Liver (tissue), 3 donors: ENCODE measurements at regions not wholly inside any gene's neighbourhood (a gene's known extent, or its start where the extent isn't known, plus 50 kb on each side); places are given as distances from the start of the nearest gene placed in this dataset.

Source experiments
- ATF3 ChIP-seq: IDR thresholded peaks from 2 replicates; pipeline ENCODE4 v1.6.1; 2016; ENCODE audit warnings: antibody characterized with exemption
- CTCF ChIP-seq: fragments of 150-350 bp; IDR thresholded peaks from 2 replicates; pipeline ENCODE4 v1.5.1; 2017; ENCODE audit warnings: improper control_type of control experiment, low read depth, low read length; ENCODE audit not compliant: missing input control
- EGR1 ChIP-seq, 2 donors: IDR thresholded peaks; 2 replicates each; pipeline ENCODE4 v1.6.1; 2016 to 2018; ENCODE audit warnings: antibody characterized with exemption in 2 of 2, low read depth in 2 of 2
- GABPA ChIP-seq, 2 donors: IDR thresholded peaks in 1 of 2; conservative IDR thresholded peaks in 1 of 2; 2 replicates each; pipeline ENCODE4 v1.6.1; 2016; ENCODE audit warnings: antibody characterized with exemption in 2 of 2, mild to moderate bottlenecking in 1 of 2, moderate library complexity in 1 of 2
- JUND ChIP-seq, 2 donors: IDR thresholded peaks; 2 replicates each; pipeline ENCODE4 v1.6.1; 2016; ENCODE audit warnings: antibody characterized with exemption in 2 of 2
- RAD21 ChIP-seq, 2 donors: IDR thresholded peaks; 2 replicates each; pipeline ENCODE4 v1.6.1; 2016; ENCODE audit warnings: antibody characterized with exemption in 2 of 2, mild to moderate bottlenecking in 2 of 2
- RXRA ChIP-seq, 2 donors: IDR thresholded peaks; 2 replicates each; pipeline ENCODE4 v1.6.1; 2017 to 2018; ENCODE audit warnings: antibody characterized with exemption in 2 of 2, mild to moderate bottlenecking in 1 of 2
- TAF1 ChIP-seq: conservative IDR thresholded peaks from 2 replicates; pipeline ENCODE4 v1.6.1; 2016; ENCODE audit warnings: antibody characterized with exemption, mild to moderate bottlenecking
- donor health status: healthy.
- donor health status: healthy.

GRCh38 chr9:7676609-7677156 is 122.9 kb downstream of the DMAC1 start:
- TF ChIP-seq RAD21 (IDR thresholded peaks at IDR 0.05) (no peak), CTCF (no peak), JUND (IDR thresholded peaks at IDR 0.05) (no peak), GABPA (IDR thresholded peaks at IDR 0.05 in 1 of 2, conservative IDR thresholded peaks at IDR 0.05 in 1 of 2) (no peak), ATF3 (no peak), TAF1 (no peak), RXRA (IDR thresholded peaks at IDR 0.05) (no peak), EGR1 (IDR thresholded peaks at IDR 0.05; ENCODE audit: low read depth in 2 of 2) (no peak)
